Thyroid gland (tissue), 4 donors: ENCODE measurements at regions not wholly inside any gene's neighbourhood (a gene's known extent, or its start where the extent isn't known, plus 50 kb on each side); places are given as distances from the start of the nearest gene placed in this dataset.

Source experiments
- DNase-seq, 2 donors: peaks; one replicate each; pipeline ENCODE4 v3.0.0-alpha.2; 2019
- H3K27ac ChIP-seq, 3 donors: fragments of 200-600 bp; sonication (generic); 1 replicate in 2 of 3; 2 replicates in 1 of 3; pipeline ENCODE4 v1.5.1; 2016 to 2019; ENCODE audit warnings: mild to moderate bottlenecking in 1 of 3, moderate library complexity in 1 of 3
- H3K27me3 ChIP-seq: fragments of 200-600 bp; sonication (generic); one replicate; pipeline ENCODE4 v1.5.1; 2019
- H3K36me3 ChIP-seq, 2 donors: fragments of 200-600 bp; sonication (generic); one replicate each; pipeline ENCODE4 v1.5.1; 2016 to 2019
- H3K4me1 ChIP-seq, 2 donors: fragments of 200-600 bp; sonication (generic); one replicate each; pipeline ENCODE4 v1.5.1; 2017 to 2019
- H3K4me3 ChIP-seq, 3 donors: fragments of 200-600 bp; sonication (generic); replicated peaks in 1 of 3; 1 replicate in 2 of 3; 2 replicates in 1 of 3; pipeline ENCODE4 v1.5.1; 2016; ENCODE audit warnings: mild to moderate bottlenecking in 1 of 3
- H3K9me3 ChIP-seq: fragments of 200-600 bp; sonication (generic); one replicate; pipeline ENCODE4 v1.5.1; 2017
- POLR2A ChIP-seq, 2 donors: fragments of 450-650 bp; IDR thresholded peaks; one replicate each; pipeline ENCODE4 v1.6.1; 2017; ENCODE audit warnings: antibody characterized with exemption in 2 of 2, mild to moderate bottlenecking in 2 of 2, moderate library complexity in 1 of 2
- WGBS, 2 donors: methylation state at CpG; one replicate each; pipeline ENCODE4 v1.1.5; 2017; 5-methylcytosine and 5-hydroxymethylcytosine counted together
- intact Hi-C: fragments of 100-400 bp; cut with DNase I; formaldehyde crosslinking; loops from one replicate; pipeline ENCODE4 v1.15.1; 2023
- TF ChIP-seq, protein P1 (sequence below), 6 experiments: fragments of 200-600 bp in 3 of 6; fragments of 450-650 bp in 3 of 6; sonication (generic) in 3 of 6; IDR thresholded peaks; one replicate each; pipeline ENCODE4 v1.5.1; 2016 to 2019; ENCODE audit warnings: antibody characterized with exemption in 6 of 6, mild to moderate bottlenecking in 2 of 6, inconsistent platforms in 1 of 6, moderate library complexity in 1 of 6

DNA sequence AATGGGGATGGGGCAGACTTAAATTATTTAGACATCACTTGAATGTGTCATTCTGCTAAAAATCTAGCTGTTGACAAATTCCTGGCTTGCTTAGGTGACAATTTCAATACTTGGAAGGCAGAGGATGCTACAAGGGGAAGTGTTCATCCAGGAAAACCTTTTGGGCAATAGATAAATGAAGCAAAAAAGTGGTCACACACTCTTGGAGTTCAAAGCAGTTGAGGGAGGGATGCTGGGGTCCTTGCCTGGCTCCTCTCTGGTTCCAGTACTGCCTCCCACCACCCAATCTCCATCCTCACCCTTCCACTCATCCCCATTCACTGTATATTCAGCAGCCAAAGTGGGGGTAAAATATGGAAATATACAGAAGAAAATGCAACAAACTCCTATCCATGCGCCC, 52.6 kb upstream of the FRMD4B start:
- no peak overlapping the region for H3K27ac ChIP-seq
- H3K36me3 ChIP-seq = no peaks in the 10 kb centered on the region
- no peaks in the 10 kb centered on the region for H3K27me3 ChIP-seq
- H3K9me3 ChIP-seq = no peaks in the 10 kb centered on the region
- 98 to 100% methylated on average over 1 of the region's 1 CpG for WGBS, 2 donors
- intact Hi-C loops = loop anchor here (10.0 kb wide), 1 partner anchor 236 kb away; no protein-coding TSS in a partner anchor
- H3K4me1 ChIP-seq = peaks cover 39 to 44% of the 10 kb centered on the region in 2 donors
- no peak for DNase-seq
- no peak overlapping the region for H3K4me3 ChIP-seq
- TF ChIP-seq POLR2A (IDR thresholded peaks at IDR 0.05) = no peak
- TF ChIP-seq, protein P1, sequence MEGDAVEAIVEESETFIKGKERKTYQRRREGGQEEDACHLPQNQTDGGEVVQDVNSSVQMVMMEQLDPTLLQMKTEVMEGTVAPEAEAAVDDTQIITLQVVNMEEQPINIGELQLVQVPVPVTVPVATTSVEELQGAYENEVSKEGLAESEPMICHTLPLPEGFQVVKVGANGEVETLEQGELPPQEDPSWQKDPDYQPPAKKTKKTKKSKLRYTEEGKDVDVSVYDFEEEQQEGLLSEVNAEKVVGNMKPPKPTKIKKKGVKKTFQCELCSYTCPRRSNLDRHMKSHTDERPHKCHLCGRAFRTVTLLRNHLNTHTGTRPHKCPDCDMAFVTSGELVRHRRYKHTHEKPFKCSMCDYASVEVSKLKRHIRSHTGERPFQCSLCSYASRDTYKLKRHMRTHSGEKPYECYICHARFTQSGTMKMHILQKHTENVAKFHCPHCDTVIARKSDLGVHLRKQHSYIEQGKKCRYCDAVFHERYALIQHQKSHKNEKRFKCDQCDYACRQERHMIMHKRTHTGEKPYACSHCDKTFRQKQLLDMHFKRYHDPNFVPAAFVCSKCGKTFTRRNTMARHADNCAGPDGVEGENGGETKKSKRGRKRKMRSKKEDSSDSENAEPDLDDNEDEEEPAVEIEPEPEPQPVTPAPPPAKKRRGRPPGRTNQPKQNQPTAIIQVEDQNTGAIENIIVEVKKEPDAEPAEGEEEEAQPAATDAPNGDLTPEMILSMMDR (IDR thresholded peaks at IDR 0.05) = no peak

DNA sequence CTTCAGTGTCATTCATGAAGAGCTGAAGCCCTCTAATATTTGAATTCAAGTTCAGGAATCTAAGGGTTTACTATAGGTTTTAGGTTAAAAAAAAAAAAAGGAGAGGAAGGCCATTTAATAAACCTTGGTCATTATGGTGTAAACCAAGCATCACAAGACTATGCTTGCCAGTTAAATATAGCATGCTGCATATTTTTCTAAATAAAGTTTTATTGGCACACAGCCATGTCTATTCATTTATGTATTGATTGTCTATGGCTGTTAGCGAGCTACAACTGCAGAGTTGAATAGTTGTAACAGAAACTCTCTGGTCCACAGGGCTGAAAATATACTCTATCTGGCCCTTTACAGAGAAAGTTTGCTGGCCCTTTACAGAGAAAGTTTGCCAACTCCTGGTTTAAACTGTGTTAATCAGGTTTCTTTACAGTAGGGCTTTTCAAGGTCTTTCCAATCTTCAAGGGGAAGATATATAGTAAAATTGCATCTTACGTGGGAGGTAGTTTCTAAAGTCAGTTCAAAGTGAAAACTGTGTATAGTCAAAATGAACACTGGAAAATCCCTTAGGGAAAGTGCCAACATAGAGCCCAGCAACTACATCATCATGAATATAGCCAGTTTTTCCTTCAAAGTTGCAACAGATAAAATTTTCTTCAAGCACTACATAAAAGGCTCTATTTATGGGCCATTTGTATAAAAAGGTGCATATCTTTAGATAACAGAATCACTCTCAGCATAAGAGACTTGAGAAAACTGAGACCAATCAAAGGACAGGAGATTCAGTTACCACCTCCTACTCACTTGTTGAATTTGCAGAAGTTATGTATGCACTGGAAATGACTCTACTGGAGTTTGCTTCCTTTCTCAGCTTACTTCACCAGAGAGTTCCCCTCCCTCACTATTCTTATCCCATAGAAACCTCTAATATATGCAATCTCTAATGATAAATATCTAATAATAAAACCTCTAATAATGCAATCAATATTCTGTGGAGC, 49.7 kb upstream of the FRMD4B start:
- 83 to 96% methylated on average over 2 of the region's 2 CpGs for WGBS, 2 donors
- intact Hi-C loops = loop anchor here (10.0 kb wide), 1 partner anchor 239 kb away; no protein-coding TSS in a partner anchor

More for the DNA sequence above, 49.7 kb upstream of the FRMD4B start:
- Histone ChIP-seq H3K36me3 (no peaks in the 10 kb centered on the region), H3K27me3 (no peaks in the 10 kb centered on the region), H3K27ac (no peak overlapping the region), H3K4me3 (no peak overlapping the region), H3K9me3 (no peaks in the 10 kb centered on the region), H3K4me1 (peaks cover 20 to 21% of the 10 kb centered on the region in 2 donors)
- TF ChIP-seq, protein P1 (IDR thresholded peaks at IDR 0.05) = no peak
- TF ChIP-seq POLR2A (IDR thresholded peaks at IDR 0.05) = no peak
- no peak for DNase-seq
